ENCODE measurements at regions not wholly inside any gene's neighbourhood (a gene's known extent, or its start where the extent isn't known, plus 50 kb on each side); places are given as distances from the start of the nearest gene placed in this dataset.

- Histone ChIP-seq H3K27ac (ENCODE audit: insufficient read depth, low read depth, low read length, poor library complexity, severe bottlenecking) (no peak overlapping the region), H3K9me3 (ENCODE audit: control insufficient read depth, low read length) (no peaks in the 10 kb centered on the region), H3K4me1 (ENCODE audit: control insufficient read depth, insufficient read depth, low read length) (no peaks in the 10 kb centered on the region), H3K36me3 (ENCODE audit: control insufficient read depth, insufficient read depth, low read length) (no peaks in the 10 kb centered on the region), H3K27me3 (ENCODE audit: control insufficient read depth, insufficient read depth, low read length, poor library complexity, severe bottlenecking) (no peaks in the 10 kb centered on the region), H3K4me3 (ENCODE audit: insufficient read depth, low read depth, low read length) (no peak overlapping the region)
- WGBS, 2 experiments, result 88 to 90% methylated on average over 3 of the region's 3 CpGs
Measured at GRCh38 chr5:136619556-136619955, 254.2 kb upstream of the TRPC7 start.

GRCh38 chr5:136615251-136616119 lies 250.1 kb upstream of the TRPC7 start:
- Histone ChIP-seq H3K27me3 (ENCODE audit: control insufficient read depth, insufficient read depth, low read length, poor library complexity, severe bottlenecking) (no peaks in the 10 kb centered on the region), H3K4me3 (ENCODE audit: insufficient read depth, low read depth, low read length) (no peak overlapping the region), H3K9me3 (ENCODE audit: control insufficient read depth, low read length) (no peaks in the 10 kb centered on the region), H3K4me1 (ENCODE audit: control insufficient read depth, insufficient read depth, low read length) (no peaks in the 10 kb centered on the region), H3K36me3 (ENCODE audit: control insufficient read depth, insufficient read depth, low read length) (no peaks in the 10 kb centered on the region), H3K27ac (ENCODE audit: insufficient read depth, low read depth, low read length, poor library complexity, severe bottlenecking) (no peak overlapping the region)
- WGBS, 2 experiments, result 94 to 95% methylated on average over 6 of the region's 6 CpGs

GRCh38 chr5:136613230-136613629 lies 247.9 kb upstream of the TRPC7 start:
- Histone ChIP-seq H3K9me3 (ENCODE audit: control insufficient read depth, low read length) (no peaks in the 10 kb centered on the region), H3K4me3 (ENCODE audit: insufficient read depth, low read depth, low read length) (no peak overlapping the region), H3K36me3 (ENCODE audit: control insufficient read depth, insufficient read depth, low read length) (no peaks in the 10 kb centered on the region), H3K27me3 (ENCODE audit: control insufficient read depth, insufficient read depth, low read length, poor library complexity, severe bottlenecking) (no peaks in the 10 kb centered on the region), H3K27ac (ENCODE audit: insufficient read depth, low read depth, low read length, poor library complexity, severe bottlenecking) (no peak overlapping the region), H3K4me1 (ENCODE audit: control insufficient read depth, insufficient read depth, low read length) (no peaks in the 10 kb centered on the region)

GRCh38 chr5:136605638-136606037 lies 240.3 kb upstream of the TRPC7 start:
- H3K4me1 ChIP-seq (ENCODE audit: control insufficient read depth, insufficient read depth, low read length), result no peaks in the 10 kb centered on the region
- H3K36me3 ChIP-seq (ENCODE audit: control insufficient read depth, insufficient read depth, low read length), result no peaks in the 10 kb centered on the region
- 91 to 100% methylated on average over 1 of the region's 1 CpG for WGBS, 2 experiments
- H3K27ac ChIP-seq (ENCODE audit: insufficient read depth, low read depth, low read length, poor library complexity, severe bottlenecking), result no peak overlapping the region
- H3K4me3 ChIP-seq (ENCODE audit: insufficient read depth, low read depth, low read length), result no peak overlapping the region
- no peaks in the 10 kb centered on the region for H3K27me3 ChIP-seq (ENCODE audit: control insufficient read depth, insufficient read depth, low read length, poor library complexity, severe bottlenecking)
- no peaks in the 10 kb centered on the region for H3K9me3 ChIP-seq (ENCODE audit: control insufficient read depth, low read length)

- H3K27ac ChIP-seq (ENCODE audit: insufficient read depth, low read depth, low read length, poor library complexity, severe bottlenecking), result no peak overlapping the region
- H3K4me1 ChIP-seq (ENCODE audit: control insufficient read depth, insufficient read depth, low read length), result no peaks in the 10 kb centered on the region
- peaks cover 5% of the 10 kb centered on the region for H3K9me3 ChIP-seq (ENCODE audit: control insufficient read depth, low read length)
- WGBS, 2 experiments, result 92 to 94% methylated on average over 1 of the region's 1 CpG
- H3K4me3 ChIP-seq (ENCODE audit: insufficient read depth, low read depth, low read length), result no peak overlapping the region
- no peaks in the 10 kb centered on the region for H3K27me3 ChIP-seq (ENCODE audit: control insufficient read depth, insufficient read depth, low read length, poor library complexity, severe bottlenecking)
- H3K36me3 ChIP-seq (ENCODE audit: control insufficient read depth, insufficient read depth, low read length), result no peaks in the 10 kb centered on the region
Measured at GRCh38 chr5:136600306-136600705, 235.0 kb upstream of the TRPC7 start.

- H3K36me3 ChIP-seq (ENCODE audit: control insufficient read depth, insufficient read depth, low read length), result no peaks in the 10 kb centered on the region
- no peak overlapping the region for H3K27ac ChIP-seq (ENCODE audit: insufficient read depth, low read depth, low read length, poor library complexity, severe bottlenecking)
- H3K27me3 ChIP-seq (ENCODE audit: control insufficient read depth, insufficient read depth, low read length, poor library complexity, severe bottlenecking), result no peaks in the 10 kb centered on the region
- no peak overlapping the region for H3K4me3 ChIP-seq (ENCODE audit: insufficient read depth, low read depth, low read length)
- 83 to 86% methylated on average over 1 to 3 of the region's 3 CpGs for WGBS, 2 experiments
- no peaks in the 10 kb centered on the region for H3K4me1 ChIP-seq (ENCODE audit: control insufficient read depth, insufficient read depth, low read length)
- peaks cover 5% of the 10 kb centered on the region for H3K9me3 ChIP-seq (ENCODE audit: control insufficient read depth, low read length)
Measured at GRCh38 chr5:136598802-136599404, 233.6 kb upstream of the TRPC7 start.

GRCh38 chr5:136594416-136594815 lies 229.1 kb upstream of the TRPC7 start:
- H3K4me3 ChIP-seq (ENCODE audit: insufficient read depth, low read depth, low read length), result no peak overlapping the region
- no peaks in the 10 kb centered on the region for H3K4me1 ChIP-seq (ENCODE audit: control insufficient read depth, insufficient read depth, low read length)
- H3K36me3 ChIP-seq (ENCODE audit: control insufficient read depth, insufficient read depth, low read length), result no peaks in the 10 kb centered on the region
- 85 to 95% methylated on average over 2 of the region's 2 CpGs for WGBS, 2 experiments
- no peaks in the 10 kb centered on the region for H3K9me3 ChIP-seq (ENCODE audit: control insufficient read depth, low read length)
- H3K27me3 ChIP-seq (ENCODE audit: control insufficient read depth, insufficient read depth, low read length, poor library complexity, severe bottlenecking), result no peaks in the 10 kb centered on the region
- no peak overlapping the region for H3K27ac ChIP-seq (ENCODE audit: insufficient read depth, low read depth, low read length, poor library complexity, severe bottlenecking)

GRCh38 chr5:136590581-136590980 lies 225.2 kb upstream of the TRPC7 start:
- H3K36me3 ChIP-seq (ENCODE audit: control insufficient read depth, insufficient read depth, low read length), result no peaks in the 10 kb centered on the region
- H3K27ac ChIP-seq (ENCODE audit: insufficient read depth, low read depth, low read length, poor library complexity, severe bottlenecking), result no peak overlapping the region
- WGBS, 2 experiments, result 86 to 95% methylated on average over 1 of the region's 1 CpG
- no peaks in the 10 kb centered on the region for H3K9me3 ChIP-seq (ENCODE audit: control insufficient read depth, low read length)
- H3K27me3 ChIP-seq (ENCODE audit: control insufficient read depth, insufficient read depth, low read length, poor library complexity, severe bottlenecking), result no peaks in the 10 kb centered on the region
- no peak overlapping the region for H3K4me3 ChIP-seq (ENCODE audit: insufficient read depth, low read depth, low read length)
- H3K4me1 ChIP-seq (ENCODE audit: control insufficient read depth, insufficient read depth, low read length), result no peaks in the 10 kb centered on the region

GRCh38 chr5:136586196-136586595 lies 220.9 kb upstream of the TRPC7 start:
- Histone ChIP-seq H3K27ac (ENCODE audit: insufficient read depth, low read depth, low read length, poor library complexity, severe bottlenecking) (no peak overlapping the region), H3K4me3 (ENCODE audit: insufficient read depth, low read depth, low read length) (no peak overlapping the region), H3K27me3 (ENCODE audit: control insufficient read depth, insufficient read depth, low read length, poor library complexity, severe bottlenecking) (no peaks in the 10 kb centered on the region), H3K9me3 (ENCODE audit: control insufficient read depth, low read length) (no peaks in the 10 kb centered on the region), H3K4me1 (ENCODE audit: control insufficient read depth, insufficient read depth, low read length) (no peaks in the 10 kb centered on the region), H3K36me3 (ENCODE audit: control insufficient read depth, insufficient read depth, low read length) (no peaks in the 10 kb centered on the region)
- 79 to 96% methylated on average over 2 of the region's 2 CpGs for WGBS, 2 experiments

- WGBS, 2 experiments, result 93 to 95% methylated on average over 4 of the region's 4 CpGs
- H3K27me3 ChIP-seq (ENCODE audit: control insufficient read depth, insufficient read depth, low read length, poor library complexity, severe bottlenecking), result no peaks in the 10 kb centered on the region
- H3K9me3 ChIP-seq (ENCODE audit: control insufficient read depth, low read length), result no peaks in the 10 kb centered on the region
- H3K4me1 ChIP-seq (ENCODE audit: control insufficient read depth, insufficient read depth, low read length), result no peaks in the 10 kb centered on the region
- H3K36me3 ChIP-seq (ENCODE audit: control insufficient read depth, insufficient read depth, low read length), result no peaks in the 10 kb centered on the region
- H3K4me3 ChIP-seq (ENCODE audit: insufficient read depth, low read depth, low read length), result no peak overlapping the region
- no peak overlapping the region for H3K27ac ChIP-seq (ENCODE audit: insufficient read depth, low read depth, low read length, poor library complexity, severe bottlenecking)
Measured at GRCh38 chr5:136584474-136584873, 219.1 kb upstream of the TRPC7 start.

Data from ectodermal cell (in vitro differentiated cells).